Lower lobe of right lung (tissue), 2 donors: ENCODE measurements at regions not wholly inside any gene's neighbourhood (a gene's known extent, or its start where the extent isn't known, plus 50 kb on each side); places are given as distances from the start of the nearest gene placed in this dataset.

Experiments
- ATAC-seq, 2 donors: fragments of 200-7000 bp; cut with Tn5 transposase; one replicate each; pipeline ENCODE4 v1.9.1; 2020 to 2022; ENCODE audit warnings: mild to moderate bottlenecking in 2 of 2, moderate library complexity in 2 of 2
- DNase-seq: peaks from one replicate; pipeline ENCODE4 v3.0.0-alpha.2; 2020
- H3K27ac ChIP-seq: fragments of 200-600 bp; one replicate; pipeline ENCODE4 v1.8.0; 2022
- H3K27me3 ChIP-seq: fragments of 200-600 bp; one replicate; pipeline ENCODE4 v1.8.0; 2022; ENCODE audit warnings: low read depth
- H3K36me3 ChIP-seq: fragments of 200-600 bp; one replicate; pipeline ENCODE4 v1.8.0; 2022; ENCODE audit warnings: mild to moderate bottlenecking
- H3K4me1 ChIP-seq: fragments of 200-600 bp; one replicate; pipeline ENCODE4 v1.8.0; 2022
- H3K4me3 ChIP-seq: fragments of 200-600 bp; one replicate; pipeline ENCODE4 v1.8.0; 2022; ENCODE audit warnings: mild to moderate bottlenecking
- H3K9me3 ChIP-seq: fragments of 200-600 bp; one replicate; pipeline ENCODE4 v1.8.0; 2022
- CTCF ChIP-seq: fragments of 200-600 bp; IDR thresholded peaks from one replicate; pipeline ENCODE4 v1.8.0; 2022; ENCODE audit warnings: antibody characterized with exemption, mild to moderate bottlenecking
- intact Hi-C: fragments of 100-400 bp; cut with DNase I; formaldehyde crosslinking; loops from one replicate; pipeline ENCODE4 v1.11.0; 2022
- donor health status: DM: no; HTN: yes; CAD: no; lungs with severe emphysema.

- Histone ChIP-seq H3K9me3 (peaks cover 4% of the 10 kb centered on the region), H3K4me3 (no peak overlapping the region), H3K27me3 (no peaks in the 10 kb centered on the region), H3K27ac (no peak overlapping the region), H3K4me1 (no peaks in the 10 kb centered on the region), H3K36me3 (peaks cover 50% of the 10 kb centered on the region)
- intact Hi-C loops = no loop called here
- DNase-seq = no peak
- no peak for TF ChIP-seq CTCF
- ATAC-seq = no peak
Measured at GRCh38 chr10:49463605-49464004, 67.7 kb upstream of the DRGX start.

GRCh38 chr10:49458869-49459268 lies 63.0 kb upstream of the DRGX start:
- Histone ChIP-seq H3K27me3 (no peaks in the 10 kb centered on the region), H3K9me3 (peaks cover 9% of the 10 kb centered on the region), H3K4me1 (no peaks in the 10 kb centered on the region), H3K36me3 (peaks cover 39% of the 10 kb centered on the region), H3K4me3 (no peak overlapping the region), H3K27ac (no peak overlapping the region)
- TF ChIP-seq CTCF = no peak
- ATAC-seq (no peak), DNase-seq (no peak)
- intact Hi-C loops = no loop called here

- H3K27ac ChIP-seq = no peak overlapping the region
- DNase-seq = no peak
- H3K4me3 ChIP-seq = no peak overlapping the region
- H3K9me3 ChIP-seq = peaks cover 14% of the 10 kb centered on the region
- intact Hi-C loops = no loop called here
- H3K4me1 ChIP-seq = no peaks in the 10 kb centered on the region
- ATAC-seq = no peak
- H3K36me3 ChIP-seq = peaks cover 39% of the 10 kb centered on the region
- TF ChIP-seq CTCF = no peak
- H3K27me3 ChIP-seq = no peaks in the 10 kb centered on the region
Measured at GRCh38 chr10:49457686-49458085, 61.8 kb upstream of the DRGX start.

- intact Hi-C loops = no loop called here
- Histone ChIP-seq H3K4me3 (no peak overlapping the region), H3K4me1 (no peaks in the 10 kb centered on the region), H3K27ac (no peak overlapping the region), H3K36me3 (no peaks in the 10 kb centered on the region), H3K27me3 (no peaks in the 10 kb centered on the region), H3K9me3 (peaks cover 24% of the 10 kb centered on the region)
- ATAC-seq (no peak), DNase-seq (no peak)
- TF ChIP-seq CTCF = no peak
Measured at GRCh38 chr10:49448924-49449323, 53.0 kb upstream of the DRGX start.

GRCh38 chr10:49446031-49446430 lies 50.1 kb upstream of the DRGX start:
- H3K4me3 ChIP-seq = no peak overlapping the region
- H3K36me3 ChIP-seq = no peaks in the 10 kb centered on the region
- intact Hi-C loops = no loop called here
- H3K9me3 ChIP-seq = peaks cover 16% of the 10 kb centered on the region
- no peak for ATAC-seq
- H3K27ac ChIP-seq = no peak overlapping the region
- no peak for TF ChIP-seq CTCF
- no peak for DNase-seq
- no peaks in the 10 kb centered on the region for H3K4me1 ChIP-seq
- no peaks in the 10 kb centered on the region for H3K27me3 ChIP-seq
